Eye (tissue), 1 donor: ENCODE measurements at regions not wholly inside any gene's neighbourhood (a gene's known extent, or its start where the extent isn't known, plus 50 kb on each side); places are given as distances from the start of the nearest gene placed in this dataset.
"Not testable (repeated sequence)": the region's sequence is repeated elsewhere in the genome, so short reads cannot be mapped to it uniquely, and the experiment has no call there.

ENCODE experiments used
- DNase-seq: peaks from one replicate; pipeline ENCODE4 v3.0.0-alpha.2; 2015

DNA sequence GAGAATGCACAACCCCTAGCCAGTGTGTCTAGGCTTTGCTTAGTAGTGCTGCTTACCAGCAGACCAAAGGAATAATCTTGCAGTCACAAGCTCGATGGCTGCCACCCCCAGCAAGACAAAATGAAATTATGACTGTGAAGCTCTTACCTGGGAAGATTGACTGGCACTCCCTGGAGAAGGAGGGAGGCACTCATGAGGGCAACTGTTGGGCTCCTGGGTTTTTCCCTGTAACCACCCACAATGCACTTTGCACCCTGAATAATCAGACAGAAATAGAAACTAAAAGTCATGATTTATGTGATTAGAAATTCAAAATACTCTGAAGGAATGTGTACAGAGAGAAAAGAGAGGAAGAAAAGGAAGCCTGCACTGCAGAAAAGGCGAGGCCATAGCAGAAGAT lies 144.3 kb upstream of the DGKB start:
- no peak for DNase-seq

- no peak for DNase-seq
Measured at GRCh38 chr7:15043931-15044330, 141.4 kb upstream of the DGKB start.

GRCh38 chr7:15042285-15043065 lies 139.9 kb upstream of the DGKB start:
- DNase-seq: no peak

DNA sequence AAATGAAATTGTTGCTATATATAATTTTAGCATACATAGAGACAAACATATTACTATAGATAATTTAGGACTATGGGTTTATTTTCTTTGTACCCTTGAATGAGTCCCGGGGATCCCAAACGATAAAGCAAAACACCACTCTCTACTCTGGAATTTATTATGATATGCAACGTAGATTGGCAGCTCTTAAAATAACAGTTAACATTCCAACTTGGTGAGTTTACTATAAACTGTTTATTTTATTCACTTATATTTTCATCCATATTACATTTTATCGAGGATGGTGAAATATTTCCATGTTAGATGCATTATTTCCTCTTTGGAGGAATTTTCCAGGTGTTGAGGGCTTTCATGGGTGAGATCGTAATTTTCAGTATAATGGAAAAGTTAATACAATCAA lies 138.7 kb upstream of the DGKB start:
- no peak for DNase-seq

DNA sequence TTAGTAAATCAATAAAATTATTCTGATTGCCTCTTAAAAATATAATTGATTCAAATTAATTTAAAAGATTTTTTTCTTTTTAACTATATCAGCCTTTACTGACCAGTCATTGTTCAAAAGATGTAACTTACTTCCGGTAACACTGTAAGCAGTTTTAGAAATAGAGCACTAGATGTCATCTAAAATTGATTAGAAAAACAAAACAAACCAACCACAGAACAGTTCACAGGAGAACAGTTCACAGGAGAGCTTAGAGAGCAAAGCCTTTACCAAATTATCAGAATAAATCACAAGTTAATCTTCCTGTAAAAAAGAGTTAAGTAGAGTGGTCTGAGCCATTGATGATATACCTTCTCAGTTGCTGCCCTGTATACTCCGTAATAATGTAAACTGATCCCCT lies 133.3 kb upstream of the DGKB start:
- no peak for DNase-seq

DNA sequence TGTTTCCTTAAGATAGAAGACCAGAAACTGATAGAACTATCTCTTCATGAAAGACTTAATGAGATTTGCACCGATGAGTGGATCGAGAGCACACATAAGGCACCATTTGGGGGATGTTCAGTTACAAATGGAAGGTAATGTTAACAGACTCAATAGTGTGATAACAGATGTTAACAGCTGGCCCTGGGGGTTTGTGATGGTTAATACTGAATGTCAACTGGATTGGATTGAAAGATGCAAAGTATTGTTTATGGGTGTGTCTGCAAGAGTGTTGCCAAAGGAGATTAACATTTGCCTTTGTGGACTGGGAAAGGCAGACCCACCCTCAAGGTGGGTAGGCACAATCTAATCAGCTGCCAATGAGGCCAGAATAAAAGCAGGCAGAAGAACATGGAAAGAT lies 130.5 kb upstream of the DGKB start:
- DNase-seq: no peak

DNA sequence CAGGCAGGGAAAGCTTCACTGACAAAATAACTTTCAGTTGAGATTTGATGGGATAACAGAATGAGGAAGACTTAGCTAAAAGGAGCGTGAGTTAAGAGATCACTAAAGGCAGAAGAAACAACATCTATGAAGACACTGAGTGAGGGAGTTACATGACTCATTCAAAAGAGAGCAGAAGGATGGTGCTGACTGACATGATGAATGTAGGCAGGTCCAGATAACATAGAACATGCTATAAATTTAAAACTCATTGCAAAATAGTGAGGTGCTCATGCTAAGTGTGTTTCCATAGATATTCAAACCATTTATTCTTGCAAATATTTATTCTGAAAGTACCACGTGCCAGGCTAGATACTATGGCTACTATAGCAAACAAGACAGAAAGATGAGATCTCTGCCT lies 116.4 kb upstream of the DGKB start:
- no peak for DNase-seq

DNA sequence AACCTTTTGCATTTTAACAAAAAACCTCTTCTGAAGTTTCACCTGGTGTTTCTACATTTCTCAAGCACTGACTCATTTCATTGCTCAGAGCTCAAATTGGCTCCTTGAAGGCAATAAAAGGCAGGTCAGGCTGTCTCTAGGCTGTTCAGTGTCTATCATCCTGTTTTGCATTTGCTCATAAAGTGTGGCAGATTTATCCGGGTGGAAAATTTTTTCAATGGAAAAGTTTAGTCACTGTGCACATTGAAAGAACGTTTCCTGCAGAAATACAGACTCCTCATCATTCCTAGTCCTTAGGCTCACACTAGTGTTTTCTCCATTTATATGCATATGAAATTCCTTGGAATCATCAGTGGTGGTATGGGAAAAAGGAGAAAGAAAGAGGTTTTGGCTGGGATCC lies 114.2 kb upstream of the DGKB start:
- peak; percentile 24 for DNase-seq

- DNase-seq: no peak
Measured at GRCh38 chr7:15016315-15016667, 113.7 kb upstream of the DGKB start.

GRCh38 chr7:15015545-15016314 lies 113.2 kb upstream of the DGKB start:
- peak; percentile 83 for DNase-seq

DNA sequence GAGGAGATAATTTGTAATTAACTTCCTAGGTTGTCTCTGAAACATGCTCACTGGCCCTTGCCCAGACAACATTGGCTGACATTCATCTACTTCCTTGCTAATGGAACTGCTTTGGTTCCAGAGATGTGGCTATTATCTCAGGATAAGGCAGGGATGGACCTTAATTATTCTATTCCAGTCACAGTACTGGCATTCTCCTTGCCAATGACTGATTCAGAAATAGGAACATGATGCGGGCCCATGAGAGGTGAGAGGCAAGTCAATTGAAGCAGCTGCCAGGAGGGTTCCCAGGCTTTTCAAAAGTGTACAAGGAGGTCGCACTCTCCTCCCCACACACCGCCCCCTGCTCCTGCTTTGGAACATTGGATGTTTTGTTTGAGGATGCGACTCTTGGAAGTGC lies 109.6 kb upstream of the DGKB start:
- no peak for DNase-seq

GRCh38 chr7:15011289-15011688 lies 108.7 kb upstream of the DGKB start:
- no peak for DNase-seq

DNA sequence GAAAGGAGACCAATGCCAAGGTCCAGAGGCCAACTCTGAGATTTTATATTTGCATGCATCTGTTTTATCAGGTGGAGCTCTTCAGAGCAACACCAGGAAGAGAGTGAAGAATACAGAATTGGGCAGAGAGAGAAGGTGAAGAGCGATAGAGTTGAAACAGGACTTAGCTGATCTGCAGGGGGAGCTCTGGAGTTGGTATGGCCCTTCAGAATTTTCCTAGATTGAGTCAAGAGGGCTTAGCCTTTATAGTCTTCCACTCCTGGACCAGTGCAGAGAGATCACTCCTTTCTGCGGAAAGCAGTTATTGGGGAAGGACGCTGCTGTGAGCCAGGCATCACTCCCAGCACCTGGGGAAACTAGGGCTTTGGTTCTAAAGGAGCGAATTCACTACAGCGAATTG lies 105.0 kb upstream of the DGKB start:
- no peak for DNase-seq

- no peak for DNase-seq
Measured at GRCh38 chr7:15005672-15006071, 103.1 kb upstream of the DGKB start.

DNA sequence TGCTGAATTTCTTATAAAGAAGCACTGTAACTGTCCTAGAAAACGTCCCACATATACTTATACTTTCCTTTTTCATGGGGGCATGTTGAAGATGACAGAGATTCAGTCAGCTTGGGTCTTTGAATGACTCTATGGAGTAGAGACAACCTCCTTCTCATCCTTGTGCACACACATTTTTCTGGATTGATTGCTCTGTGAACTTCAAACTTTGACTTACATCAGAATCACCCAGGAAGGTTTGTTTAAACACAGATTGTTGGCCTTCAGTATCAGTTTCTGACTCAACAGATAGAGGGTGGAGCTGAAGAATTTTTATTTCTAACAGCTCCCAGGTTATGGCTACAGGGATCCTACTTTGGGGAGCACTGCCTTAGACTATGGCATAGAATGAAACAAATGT lies 97.6 kb upstream of the DGKB start:
- no peak for DNase-seq

- no peak for DNase-seq
Measured at GRCh38 chr7:14999331-14999730, 96.8 kb upstream of the DGKB start.

GRCh38 chr7:14995774-14996173 lies 93.2 kb upstream of the DGKB start:
- no peak for DNase-seq

GRCh38 chr7:14988941-14989340 lies 86.4 kb upstream of the DGKB start:
- peak; percentile 8 for DNase-seq

DNA sequence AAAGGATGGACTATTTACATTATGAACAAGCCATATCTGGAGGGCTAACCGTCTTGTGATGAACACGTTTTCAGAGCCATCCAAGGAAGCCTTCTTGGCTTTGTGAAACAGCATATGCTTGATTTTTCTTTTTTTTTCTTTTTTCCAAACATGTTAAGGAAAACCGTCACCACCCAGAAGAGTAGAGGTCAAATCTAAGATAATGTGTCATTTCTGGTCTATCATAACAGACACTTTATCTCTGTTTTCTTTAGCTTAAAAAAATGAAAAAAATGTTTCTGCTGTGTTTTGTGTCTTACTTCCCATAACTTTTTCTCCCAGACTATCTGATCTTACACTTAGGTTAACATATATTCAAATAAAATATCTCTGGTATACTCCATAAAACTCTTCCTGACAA lies 76.1 kb upstream of the DGKB start:
- DNase-seq: no peak

DNA sequence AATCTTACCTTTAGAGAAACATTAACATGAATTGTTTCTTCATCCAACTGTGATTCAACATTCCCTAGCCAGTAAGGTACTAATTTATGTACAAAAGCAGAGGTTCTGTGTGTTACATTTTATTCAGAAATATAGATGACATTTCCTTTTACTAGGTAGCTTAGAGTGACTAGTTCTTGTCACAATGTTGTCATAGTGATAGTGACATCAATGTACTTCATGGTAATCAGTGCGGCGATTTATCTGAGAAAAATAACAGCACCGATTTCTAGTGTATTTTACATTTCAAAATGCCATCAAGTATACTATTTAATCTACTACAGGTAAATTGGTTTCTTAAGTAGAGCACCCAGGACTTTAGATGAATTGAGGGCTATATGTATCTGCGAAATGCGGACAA lies 72.1 kb upstream of the DGKB start:
- DNase-seq: no peak

- peak; percentile 3 for DNase-seq
Measured at GRCh38 chr7:14973712-14974428, 71.3 kb upstream of the DGKB start.

GRCh38 chr7:14971678-14972077 lies 69.1 kb upstream of the DGKB start:
- DNase-seq: not testable (repeated sequence)

GRCh38 chr7:14967376-14967775 lies 64.8 kb upstream of the DGKB start:
- DNase-seq: not testable (repeated sequence)

GRCh38 chr7:14962778-14963177 lies 60.2 kb upstream of the DGKB start:
- no peak for DNase-seq
